ENCODE measurements at regions not wholly inside any gene's neighbourhood (a gene's known extent, or its start where the extent isn't known, plus 50 kb on each side); places are given as distances from the start of the nearest gene placed in this dataset.
"Not testable (repeated sequence)": the region's sequence is repeated elsewhere in the genome, so short reads cannot be mapped to it uniquely, and the experiment has no call there.

DNA sequence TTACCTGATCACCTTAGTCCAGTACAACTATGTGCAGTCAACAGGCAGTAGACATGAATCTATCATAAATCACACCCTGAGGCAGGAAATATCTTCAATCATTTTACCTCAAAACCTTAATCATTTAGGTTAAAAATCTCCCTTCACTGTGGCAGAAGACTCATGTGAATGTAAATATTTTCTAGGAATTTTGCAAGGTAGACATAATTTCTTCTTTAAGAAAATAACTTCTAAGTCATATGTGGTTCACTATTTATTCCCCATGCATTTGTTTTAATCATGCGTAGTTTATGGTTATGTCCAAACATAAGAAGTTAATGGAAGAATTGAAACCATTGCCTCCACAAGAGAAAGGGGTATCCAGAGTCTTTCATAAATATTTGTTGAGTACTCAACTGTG is 97.0 kb downstream of the HMHB1 start:
- DNase-seq: no peak

DNA sequence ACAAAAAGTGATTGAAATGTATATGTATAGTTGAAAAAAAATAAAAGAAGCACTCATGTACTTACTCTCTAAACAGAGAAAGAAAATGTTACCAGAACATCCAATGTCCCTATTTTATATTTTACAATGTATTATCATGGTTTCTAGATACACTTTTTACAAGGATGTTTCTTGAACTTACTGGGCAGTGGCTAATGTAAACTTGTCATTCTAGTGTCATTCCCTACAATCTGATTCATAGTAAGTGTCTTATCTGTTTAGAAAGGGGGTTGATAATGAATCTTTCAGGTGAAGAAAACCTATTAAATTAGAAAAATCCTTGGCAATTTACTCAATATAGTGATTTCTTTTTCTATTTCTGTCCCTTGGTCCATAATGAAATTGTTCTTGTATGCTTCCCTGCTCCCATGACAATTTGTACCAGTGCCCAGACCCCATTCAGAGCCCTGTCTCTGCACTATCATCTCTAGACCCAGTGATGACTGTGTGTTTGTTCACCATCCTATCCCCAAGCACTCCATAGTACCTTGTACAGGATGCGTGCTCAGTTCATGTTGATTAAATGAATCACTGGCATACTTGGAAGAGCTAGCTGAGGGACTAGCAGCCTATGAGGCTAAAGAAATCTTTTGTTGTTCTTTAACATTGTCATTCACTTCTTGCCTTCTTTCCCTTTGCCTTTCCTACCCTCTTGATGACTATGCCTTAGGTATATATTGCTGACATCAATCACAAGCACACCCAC is 101.2 kb downstream of the HMHB1 start:
- no peak for DNase-seq

- no peak for DNase-seq
Measured at GRCh38 chr5:143914756-143915155, 102.8 kb downstream of the HMHB1 start.

DNA sequence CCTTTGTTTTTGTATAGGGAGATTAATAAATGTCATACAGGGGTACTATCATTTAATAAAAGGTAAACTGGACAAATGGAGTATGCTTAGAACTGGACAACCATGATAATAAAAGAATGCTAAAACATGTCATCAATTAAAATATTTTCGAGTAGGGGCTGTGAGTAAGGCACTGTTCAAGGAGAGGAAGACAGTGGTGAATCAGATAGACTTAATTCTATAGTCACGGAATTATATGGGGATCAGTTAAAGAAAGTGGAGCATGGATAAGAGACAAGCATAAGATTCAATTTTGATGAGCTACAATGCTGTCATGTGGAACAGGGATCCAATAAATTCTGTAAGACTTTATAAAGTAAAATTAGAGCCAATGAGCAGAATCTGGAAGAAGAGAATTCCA is 104.5 kb downstream of the HMHB1 start:
- DNase-seq: no peak

DNA sequence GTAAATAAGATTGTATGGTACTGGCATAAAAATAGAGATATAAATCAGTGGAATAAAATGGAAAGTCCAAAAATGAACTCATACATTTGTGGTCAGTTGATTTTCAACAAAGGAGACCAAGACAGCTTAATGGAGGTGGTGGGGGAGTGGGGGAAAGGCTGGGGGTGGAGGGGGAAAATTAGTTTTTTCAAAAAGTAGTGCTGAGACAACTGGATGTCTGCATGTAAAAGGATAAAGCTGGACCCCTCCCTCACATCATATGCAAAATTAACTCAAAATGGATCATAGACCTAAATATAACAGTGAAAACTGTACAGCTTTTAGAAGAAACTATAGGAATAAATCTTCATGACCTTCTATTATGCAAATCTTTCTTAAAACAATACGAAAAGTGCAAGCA is 107.0 kb downstream of the HMHB1 start:
- no peak for DNase-seq

- no peak for DNase-seq
Measured at GRCh38 chr5:143920772-143921171, 108.8 kb downstream of the HMHB1 start.

GRCh38 chr5:143921525-143922311 is 109.8 kb downstream of the HMHB1 start:
- DNase-seq: no peak

GRCh38 chr5:143922718-143923117 is 110.8 kb downstream of the HMHB1 start:
- peak; percentile 15 for DNase-seq

DNA sequence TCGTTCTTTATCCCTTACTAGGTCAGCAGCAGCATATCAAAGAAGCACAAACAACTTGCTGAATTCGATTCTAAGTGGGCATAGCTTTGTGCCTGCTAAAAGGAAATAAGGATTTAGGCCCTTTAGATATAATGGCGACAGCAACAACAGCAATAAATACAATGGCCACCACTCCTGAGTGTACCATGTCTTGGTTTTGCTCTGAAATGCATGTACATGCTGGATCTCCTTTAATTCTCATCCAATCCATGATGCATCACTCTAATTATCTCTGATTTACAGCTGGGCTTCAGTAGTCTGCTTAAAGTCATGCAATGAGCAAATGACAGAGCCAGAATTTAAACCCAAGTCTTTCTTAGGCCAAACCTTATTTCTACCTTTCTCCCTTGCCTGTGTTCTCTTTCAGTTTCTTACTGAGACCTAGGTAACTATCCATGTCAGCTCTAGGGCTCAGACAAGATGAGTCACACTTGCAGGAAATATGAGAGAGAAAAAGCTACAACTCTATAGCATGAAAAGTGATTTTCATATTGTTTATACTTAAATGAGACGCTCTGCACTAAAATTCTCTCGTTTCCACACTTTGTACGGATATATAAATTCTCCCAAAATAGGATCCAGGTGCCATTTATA is 111.8 kb downstream of the HMHB1 start:
- DNase-seq: peak; percentile 36

DNA sequence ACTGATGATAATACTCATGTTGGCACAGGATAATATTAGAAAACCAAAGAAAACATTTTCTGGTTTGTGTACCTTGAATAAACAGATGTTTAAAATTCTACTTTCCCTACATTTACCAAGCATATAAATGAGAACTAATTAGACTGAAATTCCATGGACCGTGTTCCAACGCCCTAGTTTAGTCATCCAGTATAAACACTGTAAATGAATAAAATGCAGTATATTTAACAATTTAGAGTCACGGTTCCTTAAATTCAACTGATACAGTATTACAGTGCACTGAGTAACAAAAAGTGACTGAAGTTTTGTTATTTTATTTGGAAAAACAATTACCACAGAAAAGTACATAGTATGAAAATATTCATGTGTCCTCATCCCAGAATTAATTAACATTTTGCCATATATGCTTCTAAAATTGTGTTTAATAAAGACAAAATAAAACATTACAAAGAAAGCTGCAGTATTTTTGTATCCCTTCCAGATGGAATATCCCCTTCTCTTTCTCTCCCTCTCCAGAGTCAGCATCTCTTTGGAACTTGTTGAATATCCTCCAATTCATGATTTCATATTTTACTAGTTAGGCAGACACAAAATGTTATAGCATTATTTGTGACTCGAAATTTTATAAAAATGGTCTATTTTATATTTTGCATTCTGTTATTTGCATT is 112.5 kb downstream of the HMHB1 start:
- no peak for DNase-seq

DNA sequence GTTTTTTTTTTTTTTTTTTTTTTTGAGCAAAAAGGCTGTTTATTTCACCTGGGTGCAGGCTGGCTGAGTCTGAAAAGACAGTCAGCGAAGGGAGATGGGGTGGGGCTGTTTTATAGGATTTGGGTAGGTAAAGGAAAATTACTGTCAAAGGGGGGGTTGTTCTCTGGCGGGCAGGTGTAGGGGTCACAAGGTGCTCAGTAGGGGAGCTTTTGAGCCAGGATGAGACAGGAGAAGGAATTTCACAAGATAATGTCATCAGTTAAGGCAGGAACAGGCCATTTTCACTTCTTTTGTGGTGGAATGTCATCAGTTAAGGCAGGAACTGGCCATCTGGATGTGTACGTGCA is 113.0 kb downstream of the HMHB1 start:
- not testable (repeated sequence) for DNase-seq

- no peak for DNase-seq
Measured at GRCh38 chr5:143929486-143929885, 117.5 kb downstream of the HMHB1 start.

- DNase-seq: no peak
Measured at GRCh38 chr5:143930561-143930960, 118.6 kb downstream of the HMHB1 start.

- DNase-seq: peak; percentile 54
Measured at GRCh38 chr5:143931476-143931875, 119.5 kb downstream of the HMHB1 start.

DNA sequence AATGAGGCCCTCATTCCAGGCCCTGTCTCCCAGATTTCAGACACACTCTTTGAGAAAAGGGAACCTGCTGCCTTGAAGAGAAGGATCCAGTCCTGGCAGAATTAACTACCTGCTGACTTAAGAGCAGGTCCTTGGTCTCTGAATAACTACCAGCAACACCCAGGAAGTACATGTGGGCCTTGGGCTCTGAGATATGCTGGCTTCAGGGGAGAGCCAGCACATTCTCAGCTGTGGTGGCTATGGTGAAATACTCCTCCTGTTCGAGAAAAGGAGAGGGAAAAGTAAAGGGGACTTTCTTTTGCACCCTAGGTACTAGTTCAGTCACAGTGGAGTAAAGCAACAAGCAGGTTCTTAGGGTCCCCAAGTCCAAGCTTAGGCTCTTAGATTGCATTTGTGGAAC is 120.0 kb downstream of the HMHB1 start:
- DNase-seq: no peak

GRCh38 chr5:143932584-143932983 is 120.6 kb downstream of the HMHB1 start:
- no peak for DNase-seq

DNA sequence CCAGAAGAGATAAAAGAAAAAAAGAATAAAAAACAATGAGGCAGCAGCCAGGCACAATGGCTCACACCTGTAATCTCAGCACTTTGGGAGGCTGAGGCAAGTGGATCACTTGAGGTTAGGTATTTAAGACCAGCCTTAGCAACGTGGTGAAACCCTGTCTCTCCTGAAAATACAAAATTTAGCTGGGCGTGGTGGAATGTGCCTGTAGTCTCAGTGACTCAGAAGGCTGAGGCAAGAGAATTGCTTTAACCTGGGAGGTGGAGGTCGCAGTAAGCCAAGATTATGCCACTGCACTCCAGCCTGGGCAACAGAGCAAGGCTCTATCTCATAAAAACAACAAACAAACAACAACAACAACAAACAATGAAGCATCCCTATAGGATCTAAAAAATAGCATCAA is 121.5 kb downstream of the HMHB1 start:
- DNase-seq: no peak

GRCh38 chr5:143934821-143935220 is 122.9 kb downstream of the HMHB1 start:
- DNase-seq: no peak

GRCh38 chr5:143938230-143938629 is 126.3 kb downstream of the HMHB1 start:
- no peak for DNase-seq

GRCh38 chr5:143946837-143947236 is 134.9 kb downstream of the HMHB1 start:
- DNase-seq: no peak

DNA sequence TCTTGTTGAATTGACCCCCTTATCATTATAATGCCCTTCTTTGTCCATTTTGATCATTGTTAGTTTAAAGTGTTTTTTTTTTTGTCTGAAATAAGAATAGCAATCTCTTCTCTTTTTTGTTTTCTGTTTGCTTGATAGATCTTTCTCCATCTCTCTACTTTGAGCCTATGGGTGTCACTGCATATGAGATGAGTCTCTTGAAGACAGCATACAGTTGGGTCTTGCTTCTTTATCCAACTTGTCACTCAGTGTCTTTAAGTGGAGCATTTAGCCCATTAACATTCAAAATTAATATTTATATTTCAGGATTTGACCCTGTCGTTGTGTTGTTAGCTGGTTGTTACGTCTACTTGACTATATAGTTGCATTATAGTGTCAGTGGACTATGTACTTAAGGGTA is 135.4 kb downstream of the HMHB1 start:
- DNase-seq: no peak

GRCh38 chr5:143952809-143953208 is 140.8 kb downstream of the HMHB1 start:
- DNase-seq: no peak

- no peak for DNase-seq
Measured at GRCh38 chr5:143953851-143954250, 141.9 kb downstream of the HMHB1 start.

- no peak for DNase-seq
Measured at GRCh38 chr5:143955141-143955540, 143.2 kb downstream of the HMHB1 start.
